Activated naive CD8-positive, alpha-beta T cell (primary cell): ENCODE measurements at regions not wholly inside any gene's neighbourhood (a gene's known extent, or its start where the extent isn't known, plus 50 kb on each side); places are given as distances from the start of the nearest gene placed in this dataset.

ENCODE experiments used
- H3K27ac Mint-ChIP-seq: one replicate; pipeline ENCODE4 v1.8.0; 2021; ENCODE audit warnings: mixed read lengths
- H3K27me3 Mint-ChIP-seq: one replicate; pipeline ENCODE4 v1.8.0; 2021; ENCODE audit warnings: mixed read lengths
- H3K36me3 Mint-ChIP-seq: one replicate; pipeline ENCODE4 v1.8.0; 2021; ENCODE audit warnings: mixed read lengths
- H3K4me1 Mint-ChIP-seq: one replicate; pipeline ENCODE4 v1.8.0; 2021; ENCODE audit warnings: low read depth, mixed read lengths
- H3K4me3 Mint-ChIP-seq: one replicate; pipeline ENCODE4 v1.8.0; 2021; ENCODE audit warnings: mild to moderate bottlenecking, mixed read lengths
- H3K9me3 Mint-ChIP-seq: one replicate; pipeline ENCODE4 v1.8.0; 2021; ENCODE audit warnings: low read depth, mixed read lengths

DNA sequence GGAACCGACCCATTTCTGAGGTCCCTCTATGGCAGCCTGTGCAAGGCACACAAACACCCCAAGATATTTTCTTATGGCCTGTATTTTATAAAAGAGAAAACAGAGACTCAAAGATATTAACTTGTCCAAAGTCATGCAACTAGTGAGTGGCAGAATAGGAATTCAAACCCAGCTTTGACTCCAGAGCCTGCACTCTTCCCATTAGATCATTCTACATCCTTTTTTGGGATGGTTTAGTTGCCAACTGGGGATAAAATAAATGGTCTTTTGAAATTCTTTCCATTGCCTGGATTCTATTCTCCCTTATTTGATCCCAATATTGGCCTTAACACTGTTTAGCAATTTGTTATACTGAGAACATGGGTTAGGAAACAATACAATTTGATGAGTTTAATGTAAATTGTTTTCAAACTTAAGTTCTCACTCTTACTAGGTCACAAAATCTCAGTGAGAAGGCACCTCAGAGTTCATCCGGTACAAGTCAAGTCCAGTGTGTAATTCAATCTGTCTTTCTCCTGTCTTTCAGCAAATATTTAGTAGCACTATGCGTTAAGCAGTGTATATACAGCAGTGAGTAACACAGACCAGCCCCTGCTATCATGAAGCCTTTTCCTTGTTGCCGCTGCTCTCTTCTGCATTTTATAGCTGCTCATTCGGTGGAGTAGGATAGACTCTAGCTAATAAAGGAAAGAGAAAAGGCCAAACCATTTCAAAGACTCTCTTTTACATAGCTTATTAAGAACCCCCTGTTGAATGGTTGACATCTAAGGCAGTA lies 162.1 kb upstream of the IFNG-AS1 start:
- Mint-ChIP-seq H3K4me3 (no peak overlapping the region), H3K27ac (peak overlapping the region; percentile 58), H3K4me1 (peaks cover 15% of the 10 kb centered on the region), H3K27me3 (no peaks in the 10 kb centered on the region), H3K9me3 (no peaks in the 10 kb centered on the region), H3K36me3 (peaks cover 2% of the 10 kb centered on the region)

DNA sequence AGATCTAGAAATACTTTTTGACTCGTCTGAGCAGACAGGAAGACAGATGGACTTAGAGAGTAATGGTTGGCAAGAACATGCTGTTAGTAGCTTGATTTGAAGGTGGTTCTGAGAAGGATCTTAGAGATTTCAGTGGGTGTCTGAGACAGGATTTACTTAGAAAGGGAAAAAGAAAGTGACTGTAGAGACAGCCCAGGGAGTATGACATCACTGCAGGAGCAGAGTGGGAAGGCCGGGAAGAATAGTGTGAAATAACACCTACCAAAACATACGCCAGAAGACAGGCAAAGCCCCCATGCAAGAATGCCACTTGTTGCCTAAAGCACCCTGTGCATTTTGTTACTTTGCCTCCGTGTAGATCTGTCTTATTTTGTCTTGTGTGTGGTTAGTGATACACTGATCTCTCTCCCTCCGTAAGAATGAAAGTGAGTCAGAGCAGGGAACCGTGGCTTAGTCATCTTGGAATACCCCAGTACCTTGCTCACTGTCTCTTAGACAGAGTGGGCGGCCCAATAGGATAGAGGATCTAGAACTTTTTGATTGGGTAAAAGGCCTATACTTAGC lies 161.3 kb upstream of the IFNG-AS1 start:
- H3K27me3 Mint-ChIP-seq, result no peaks in the 10 kb centered on the region
- peak overlapping the region; percentile 58 for H3K27ac Mint-ChIP-seq
- H3K36me3 Mint-ChIP-seq, result peaks cover 2% of the 10 kb centered on the region
- H3K4me3 Mint-ChIP-seq, result peak overlapping the region; percentile 1
- no peaks in the 10 kb centered on the region for H3K9me3 Mint-ChIP-seq
- H3K4me1 Mint-ChIP-seq, result peaks cover 15% of the 10 kb centered on the region

DNA sequence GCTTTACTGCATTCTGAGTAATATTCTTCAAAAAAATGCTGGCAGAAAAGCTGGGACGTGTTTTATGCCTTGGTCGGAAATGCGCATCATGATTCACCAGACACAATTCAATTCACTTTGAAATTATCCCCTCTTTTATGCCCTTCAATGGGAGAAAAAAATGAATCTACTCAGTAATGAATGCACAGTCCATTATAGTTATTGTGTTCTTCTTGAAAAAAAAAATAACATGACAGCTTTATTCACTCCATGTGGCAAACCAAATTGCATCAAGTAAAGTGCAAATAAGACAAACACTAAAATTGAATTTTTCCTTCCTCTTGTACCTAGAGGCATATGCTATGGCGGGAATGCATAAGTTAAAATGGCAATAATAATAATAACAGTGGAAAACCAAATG lies 159.4 kb upstream of the IFNG-AS1 start:
- Mint-ChIP-seq H3K36me3 (peaks cover 4% of the 10 kb centered on the region), H3K4me1 (peaks cover 15% of the 10 kb centered on the region), H3K27ac (no peak overlapping the region), H3K27me3 (no peaks in the 10 kb centered on the region), H3K4me3 (no peak overlapping the region), H3K9me3 (no peaks in the 10 kb centered on the region)

DNA sequence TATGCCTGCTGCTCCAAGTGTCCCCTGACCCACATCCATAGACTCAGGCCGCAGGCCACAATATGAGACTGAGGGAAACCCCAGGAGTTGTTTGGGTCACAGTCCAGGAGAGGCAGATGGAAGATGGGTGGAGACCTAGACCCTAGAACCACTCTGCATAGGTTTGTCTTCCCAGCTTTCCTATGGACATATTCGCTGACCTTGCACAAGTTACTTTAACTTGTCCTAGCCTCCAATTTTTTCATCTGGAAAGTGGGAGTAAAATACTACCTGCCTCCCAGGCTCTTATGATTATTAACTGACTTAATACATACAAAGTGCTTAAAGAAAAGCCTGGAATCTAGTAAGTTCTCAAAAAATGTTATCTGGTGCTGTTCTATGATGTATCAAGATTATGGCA lies 157.1 kb upstream of the IFNG-AS1 start:
- Mint-ChIP-seq H3K27me3 (no peaks in the 10 kb centered on the region), H3K4me3 (no peak overlapping the region), H3K27ac (no peak overlapping the region), H3K9me3 (no peaks in the 10 kb centered on the region), H3K4me1 (peaks cover 15% of the 10 kb centered on the region), H3K36me3 (peaks cover 4% of the 10 kb centered on the region)

DNA sequence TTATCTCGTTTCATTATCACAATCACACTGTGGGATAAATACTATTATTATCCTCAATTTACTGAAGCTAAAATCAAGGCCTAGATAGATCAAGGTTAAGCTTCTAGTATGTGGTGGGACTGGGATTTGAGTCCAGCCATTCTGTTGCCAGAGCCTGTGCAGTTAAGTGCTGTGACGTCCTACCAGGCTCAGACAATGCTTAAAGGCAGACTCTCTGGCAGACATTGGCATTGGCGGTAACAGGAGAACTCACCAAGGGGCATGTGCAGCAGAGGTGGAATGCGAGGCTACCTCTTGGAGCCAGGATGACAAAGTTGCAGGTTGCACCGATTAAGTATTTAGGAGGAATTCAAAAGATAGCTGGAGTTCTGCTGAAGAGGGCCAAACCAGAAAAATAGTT lies 155.6 kb upstream of the IFNG-AS1 start:
- no peak overlapping the region for H3K4me3 Mint-ChIP-seq
- H3K9me3 Mint-ChIP-seq, result peaks cover 12% of the 10 kb centered on the region
- no peak overlapping the region for H3K27ac Mint-ChIP-seq
- H3K4me1 Mint-ChIP-seq, result peaks cover 3% of the 10 kb centered on the region
- H3K27me3 Mint-ChIP-seq, result no peaks in the 10 kb centered on the region
- peaks cover 4% of the 10 kb centered on the region for H3K36me3 Mint-ChIP-seq

DNA sequence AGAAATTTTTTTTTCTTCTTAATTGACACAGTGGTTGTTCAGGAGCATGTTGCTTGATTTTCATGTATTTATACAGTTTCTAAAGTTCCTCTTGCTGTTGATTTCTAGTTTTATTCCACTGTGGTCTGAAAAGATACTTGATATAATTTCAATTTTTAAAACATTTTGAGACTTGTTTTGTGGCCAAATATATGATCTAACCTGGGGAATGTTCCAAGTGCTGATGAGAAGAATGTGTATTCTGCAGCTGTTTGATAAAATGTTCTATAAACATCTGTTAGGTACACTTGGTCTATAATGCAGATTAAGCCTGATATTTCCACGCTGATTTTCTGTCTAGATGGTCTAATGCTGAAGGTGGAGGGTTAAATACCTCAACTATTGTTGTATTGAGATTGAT lies 151.4 kb upstream of the IFNG-AS1 start:
- Mint-ChIP-seq H3K4me1 (no peaks in the 10 kb centered on the region), H3K36me3 (peaks cover 9% of the 10 kb centered on the region), H3K9me3 (peaks cover 22% of the 10 kb centered on the region), H3K27ac (no peak overlapping the region), H3K27me3 (no peaks in the 10 kb centered on the region), H3K4me3 (no peak overlapping the region)

DNA sequence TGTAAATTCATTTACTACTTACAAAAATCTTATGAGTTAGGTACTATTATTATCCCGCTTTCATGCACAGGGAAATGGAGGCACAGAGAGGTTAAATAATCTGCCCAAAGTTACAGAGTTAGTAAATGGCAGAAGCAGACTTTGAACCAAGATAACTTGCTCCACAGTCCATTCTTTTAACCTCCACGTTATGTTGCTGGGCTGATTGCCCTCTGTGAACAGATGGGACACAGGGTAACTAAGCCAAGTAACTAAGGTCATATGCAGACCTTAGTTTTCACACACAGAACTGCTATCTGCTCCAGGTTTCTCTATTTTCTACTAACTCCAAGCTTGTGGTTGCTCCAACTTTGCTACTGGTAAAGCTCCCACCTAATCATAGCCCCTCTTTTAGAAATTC lies 147.1 kb upstream of the IFNG-AS1 start:
- peaks cover 22% of the 10 kb centered on the region for H3K9me3 Mint-ChIP-seq
- H3K36me3 Mint-ChIP-seq, result peaks cover 8% of the 10 kb centered on the region

DNA sequence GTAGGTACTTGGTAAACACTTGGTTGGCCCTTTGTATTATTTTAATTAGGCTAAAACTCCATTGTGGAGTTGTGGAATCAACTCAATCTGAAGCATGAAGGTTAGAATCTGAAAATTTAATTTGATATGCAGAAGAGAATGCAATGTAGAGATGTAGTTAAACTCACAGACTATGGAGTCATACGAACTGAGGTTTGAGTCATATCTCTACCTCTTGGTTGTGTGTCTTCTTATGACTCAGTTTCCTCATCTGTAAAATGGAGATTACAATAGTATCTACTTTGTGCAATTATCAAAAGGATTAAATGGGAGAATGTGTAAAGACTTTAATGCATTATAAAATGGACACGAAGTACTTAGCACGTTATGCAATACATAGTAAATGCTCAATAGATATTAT lies 146.0 kb upstream of the IFNG-AS1 start:
- Mint-ChIP-seq H3K36me3 (peaks cover 8% of the 10 kb centered on the region), H3K27me3 (no peaks in the 10 kb centered on the region), H3K4me3 (no peak overlapping the region), H3K9me3 (peaks cover 14% of the 10 kb centered on the region), H3K27ac (no peak overlapping the region), H3K4me1 (no peaks in the 10 kb centered on the region)

More for the DNA sequence above, 147.1 kb upstream of the IFNG-AS1 start:
- no peaks in the 10 kb centered on the region for H3K27me3 Mint-ChIP-seq
- no peaks in the 10 kb centered on the region for H3K4me1 Mint-ChIP-seq
- no peak overlapping the region for H3K27ac Mint-ChIP-seq
- no peak overlapping the region for H3K4me3 Mint-ChIP-seq

DNA sequence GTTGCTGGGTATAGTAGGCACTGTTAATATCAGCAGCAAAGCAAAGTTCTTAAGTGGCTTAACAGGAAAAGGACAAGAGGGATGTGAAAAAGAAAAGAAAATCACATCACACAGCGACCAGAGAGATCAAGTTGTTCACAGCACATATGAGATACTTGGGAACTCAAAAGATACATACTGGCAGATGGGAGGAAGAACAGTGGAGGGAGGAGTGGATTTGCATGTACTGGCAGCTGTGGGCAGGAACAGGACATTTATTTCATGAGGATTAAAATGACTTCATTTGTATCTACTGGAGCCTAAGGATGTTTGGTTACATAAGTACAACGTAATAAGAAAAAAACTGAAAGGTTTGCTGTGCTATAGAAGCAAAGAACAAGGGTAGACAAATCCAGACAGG lies 136.5 kb upstream of the IFNG-AS1 start:
- Mint-ChIP-seq H3K27me3 (no peaks in the 10 kb centered on the region), H3K9me3 (no peaks in the 10 kb centered on the region), H3K4me3 (no peak overlapping the region), H3K36me3 (no peaks in the 10 kb centered on the region), H3K4me1 (no peaks in the 10 kb centered on the region), H3K27ac (no peak overlapping the region)

DNA sequence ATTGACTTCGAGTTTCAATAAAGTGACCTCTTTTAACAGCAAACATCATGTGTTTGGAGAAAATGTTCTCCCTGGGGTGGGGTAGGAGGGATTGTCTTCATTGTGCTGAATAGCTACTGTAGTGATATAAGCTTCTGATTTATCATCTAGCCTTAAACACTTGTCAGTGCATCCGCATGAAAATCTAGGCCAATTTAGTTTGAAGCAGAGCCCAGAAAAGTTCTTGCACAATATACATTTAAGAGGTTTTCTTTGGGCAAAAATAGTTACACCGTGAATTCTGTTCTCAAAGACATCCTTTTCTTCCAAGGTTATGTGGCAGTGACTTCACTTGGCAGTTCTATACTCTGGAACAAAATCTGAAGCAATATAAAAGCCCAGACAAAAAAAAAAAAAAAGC lies 136.0 kb upstream of the IFNG-AS1 start:
- no peaks in the 10 kb centered on the region for H3K4me1 Mint-ChIP-seq
- no peaks in the 10 kb centered on the region for H3K27me3 Mint-ChIP-seq
- H3K27ac Mint-ChIP-seq, result no peak overlapping the region
- H3K4me3 Mint-ChIP-seq, result no peak overlapping the region
- H3K36me3 Mint-ChIP-seq, result no peaks in the 10 kb centered on the region
- H3K9me3 Mint-ChIP-seq, result no peaks in the 10 kb centered on the region

DNA sequence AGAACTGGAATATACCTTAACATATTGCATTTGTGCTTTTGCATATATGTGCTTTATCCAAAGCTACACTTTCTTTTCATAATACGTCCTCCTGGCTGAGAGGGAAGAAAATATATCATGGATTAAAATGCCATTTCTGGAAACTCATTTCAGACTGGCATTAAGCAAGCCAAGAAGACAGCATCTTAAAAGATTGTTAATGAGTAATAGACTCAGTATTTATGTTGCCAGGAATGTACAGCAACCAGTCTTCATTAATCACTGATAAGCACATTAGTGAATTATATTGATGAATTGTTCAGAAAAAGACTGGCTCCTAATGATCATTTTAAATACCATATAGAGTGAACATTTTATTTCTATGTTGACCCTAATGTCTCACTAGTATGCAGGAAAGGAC lies 134.9 kb upstream of the IFNG-AS1 start:
- Mint-ChIP-seq H3K27me3 (no peaks in the 10 kb centered on the region), H3K4me1 (no peaks in the 10 kb centered on the region), H3K9me3 (no peaks in the 10 kb centered on the region), H3K36me3 (no peaks in the 10 kb centered on the region), H3K27ac (no peak overlapping the region), H3K4me3 (no peak overlapping the region)

DNA sequence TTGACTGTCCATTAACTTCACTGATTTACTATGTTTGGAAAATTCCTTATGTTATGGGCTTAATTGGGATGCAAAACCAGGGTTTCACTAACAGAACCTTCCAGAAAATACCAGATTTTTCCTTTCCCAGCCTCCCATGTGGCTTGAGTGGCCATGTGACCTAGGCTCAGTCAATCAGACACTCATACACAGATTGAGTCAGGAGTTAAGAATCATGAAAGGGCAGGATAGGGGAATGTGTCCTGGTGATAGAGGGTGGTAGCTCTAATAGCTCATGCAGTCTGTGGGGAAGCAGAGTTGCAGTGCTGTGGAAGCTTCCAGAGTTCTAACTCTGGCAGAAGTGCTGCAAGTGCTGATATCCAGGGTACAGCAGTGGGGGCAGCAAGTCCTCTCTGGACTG lies 134.1 kb upstream of the IFNG-AS1 start:
- no peaks in the 10 kb centered on the region for H3K4me1 Mint-ChIP-seq
- no peaks in the 10 kb centered on the region for H3K36me3 Mint-ChIP-seq
- no peaks in the 10 kb centered on the region for H3K9me3 Mint-ChIP-seq
- H3K4me3 Mint-ChIP-seq, result no peak overlapping the region
- H3K27me3 Mint-ChIP-seq, result no peaks in the 10 kb centered on the region
- no peak overlapping the region for H3K27ac Mint-ChIP-seq

DNA sequence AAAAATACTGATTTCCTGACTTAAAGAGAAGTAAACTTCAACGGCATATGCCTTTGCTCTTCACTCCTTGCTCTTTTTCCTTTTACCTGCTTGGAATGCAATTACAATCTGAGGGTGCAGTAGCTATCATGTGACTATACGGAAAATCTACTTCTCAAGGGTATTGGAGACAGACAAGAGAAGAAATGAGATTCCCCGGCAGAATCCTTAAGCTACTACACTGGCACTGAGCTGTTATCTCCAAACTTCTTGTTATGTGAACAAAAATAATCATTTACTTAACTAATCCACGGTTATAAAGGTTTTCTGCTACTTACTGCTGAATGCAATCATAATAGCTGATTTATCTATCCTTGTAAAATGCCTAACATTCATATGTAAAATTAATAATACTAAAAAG lies 118.0 kb upstream of the IFNG-AS1 start:
- Mint-ChIP-seq H3K4me1 (peaks cover 2% of the 10 kb centered on the region), H3K36me3 (no peaks in the 10 kb centered on the region), H3K27me3 (no peaks in the 10 kb centered on the region), H3K27ac (no peak overlapping the region), H3K9me3 (peaks cover 1% of the 10 kb centered on the region), H3K4me3 (no peak overlapping the region)

DNA sequence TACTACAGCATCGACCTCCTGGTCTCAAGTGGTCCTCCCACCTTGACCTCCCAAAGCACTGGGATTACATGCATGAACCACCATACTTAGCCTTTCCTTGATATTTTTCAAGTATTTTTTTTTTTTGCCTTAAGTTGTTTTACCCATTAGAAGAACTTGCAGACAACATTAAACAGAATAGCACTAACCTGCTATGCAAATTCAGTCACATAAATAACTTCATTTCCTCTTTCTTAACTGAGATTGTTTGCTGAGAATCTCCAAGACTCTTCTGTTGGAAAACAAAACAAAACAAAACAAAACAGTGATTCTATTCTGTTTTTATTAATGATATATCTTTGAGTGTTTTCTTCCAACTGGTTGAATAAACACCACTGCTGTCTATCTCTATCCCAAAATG lies 115.9 kb upstream of the IFNG-AS1 start:
- peaks cover 4% of the 10 kb centered on the region for H3K9me3 Mint-ChIP-seq
- H3K27me3 Mint-ChIP-seq, result no peaks in the 10 kb centered on the region
- no peak overlapping the region for H3K27ac Mint-ChIP-seq
- H3K4me1 Mint-ChIP-seq, result peaks cover 2% of the 10 kb centered on the region
- H3K36me3 Mint-ChIP-seq, result no peaks in the 10 kb centered on the region
- no peak overlapping the region for H3K4me3 Mint-ChIP-seq

DNA sequence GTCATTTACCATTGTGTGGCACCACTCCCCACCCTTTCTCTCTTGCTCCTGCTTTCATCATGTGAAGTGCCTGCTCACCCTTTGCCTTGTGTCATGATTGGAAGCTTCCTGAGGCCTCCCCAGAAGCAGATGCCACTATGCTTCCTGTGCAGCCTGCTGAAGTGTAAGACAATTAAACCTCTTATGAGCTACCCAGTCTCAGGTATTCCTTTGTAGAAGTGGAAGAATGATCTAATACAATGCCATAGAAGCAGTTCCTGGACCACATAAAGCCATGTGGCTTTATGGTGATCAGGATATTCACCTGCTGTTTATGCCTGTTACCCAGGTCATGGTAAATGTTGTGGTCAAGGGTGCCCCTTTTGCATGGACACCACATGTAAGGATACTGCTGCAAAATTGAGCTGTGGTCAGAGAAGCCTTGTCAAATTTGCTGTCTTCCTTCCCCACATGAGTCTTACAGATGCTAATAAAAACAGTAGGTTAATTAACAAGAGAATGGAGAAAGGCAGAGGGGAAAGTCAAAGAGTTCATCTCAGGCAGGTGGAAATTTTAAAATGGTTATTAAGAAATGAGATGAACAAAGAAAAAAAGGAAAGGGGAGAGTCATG lies 112.8 kb upstream of the IFNG-AS1 start:
- no peak overlapping the region for H3K4me3 Mint-ChIP-seq
- peaks cover 4% of the 10 kb centered on the region for H3K9me3 Mint-ChIP-seq
- H3K27me3 Mint-ChIP-seq, result no peaks in the 10 kb centered on the region
- H3K4me1 Mint-ChIP-seq, result no peaks in the 10 kb centered on the region
- no peak overlapping the region for H3K27ac Mint-ChIP-seq
- no peaks in the 10 kb centered on the region for H3K36me3 Mint-ChIP-seq

DNA sequence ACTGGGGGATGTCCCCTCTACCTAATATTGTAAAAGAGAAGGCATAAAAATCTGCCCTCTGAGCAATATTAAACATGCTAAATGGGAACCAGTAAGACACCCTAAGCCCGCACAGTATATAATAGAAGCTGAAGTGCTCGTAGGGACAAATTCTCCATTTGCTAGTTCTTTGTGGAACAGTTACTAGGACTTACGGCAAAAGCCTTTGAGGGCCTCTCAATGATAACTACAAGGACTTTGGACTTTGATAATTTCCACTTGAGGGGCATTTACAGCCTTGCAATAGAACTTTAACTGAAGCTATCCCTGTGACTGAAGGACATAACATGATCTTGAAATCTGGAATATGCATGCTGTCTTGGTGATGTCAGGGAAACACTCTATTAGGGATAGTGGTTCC lies 111.5 kb upstream of the IFNG-AS1 start:
- no peaks in the 10 kb centered on the region for H3K27me3 Mint-ChIP-seq
- H3K27ac Mint-ChIP-seq, result no peak overlapping the region
- H3K9me3 Mint-ChIP-seq, result peaks cover 4% of the 10 kb centered on the region
- H3K4me1 Mint-ChIP-seq, result peaks cover 9% of the 10 kb centered on the region
- H3K36me3 Mint-ChIP-seq, result peaks cover 3% of the 10 kb centered on the region
- H3K4me3 Mint-ChIP-seq, result no peak overlapping the region
